WTC11 (cell line): ENCODE measurements at regions not wholly inside any gene's neighbourhood (a gene's known extent, or its start where the extent isn't known, plus 50 kb on each side); places are given as distances from the start of the nearest gene placed in this dataset.

Experiments
- ATF1 ChIP-seq: sonication (generic); formaldehyde crosslinking; IDR thresholded peaks from 2 replicates; pipeline ENCODE4 v1.8.1; 2023; ENCODE audit warnings: mild to moderate bottlenecking, moderate library complexity, missing genetic modification reagents
- CTCF ChIP-seq: fragments of 200-600 bp; IDR thresholded peaks from 2 replicates; pipeline ENCODE4 v1.8.0; 2022; ENCODE audit warnings: antibody characterized with exemption
- ESRRA ChIP-seq: sonication (generic); formaldehyde crosslinking; IDR thresholded peaks from 2 replicates; pipeline ENCODE4 v1.8.1; 2022; ENCODE audit warnings: mild to moderate bottlenecking, missing genetic modification reagents, borderline replicate concordance
- ETV6 ChIP-seq: sonication (generic); formaldehyde crosslinking; IDR thresholded peaks from 2 replicates; pipeline ENCODE4 v1.8.1; 2022; ENCODE audit warnings: mild to moderate bottlenecking, missing genetic modification reagents
- NR2C2 ChIP-seq: sonication (generic); formaldehyde crosslinking; IDR thresholded peaks from 2 replicates; pipeline ENCODE4 v1.8.0; 2022; ENCODE audit warnings: mild to moderate bottlenecking, missing genetic modification reagents
- NR3C1 ChIP-seq: sonication (generic); formaldehyde crosslinking; conservative IDR thresholded peaks from 2 replicates; pipeline ENCODE4 v1.8.1; 2023; ENCODE audit warnings: low read depth, mild to moderate bottlenecking, missing genetic modification reagents
- SMAD3 ChIP-seq: sonication (generic); formaldehyde crosslinking; IDR thresholded peaks from 2 replicates; pipeline ENCODE4 v1.8.0; 2022; ENCODE audit warnings: missing genetic modification reagents, mild to moderate bottlenecking, borderline replicate concordance
- TCF7 ChIP-seq: sonication (generic); formaldehyde crosslinking; IDR thresholded peaks from 2 replicates; pipeline ENCODE4 v1.8.0; 2022; ENCODE audit warnings: mild to moderate bottlenecking, low read depth, missing genetic modification reagents, moderate library complexity
- TP53 ChIP-seq: sonication (generic); formaldehyde crosslinking; IDR thresholded peaks from 2 replicates; pipeline ENCODE4 v1.8.1; 2023; ENCODE audit warnings: mild to moderate bottlenecking, missing genetic modification reagents
- ZNF121 ChIP-seq: sonication (generic); formaldehyde crosslinking; IDR thresholded peaks from 2 replicates; pipeline ENCODE4 v1.8.0; 2023; ENCODE audit warnings: missing genetic modification reagents
- ZNF671 ChIP-seq: fragments of 250-450 bp; sonication (Bioruptor Pico); IDR thresholded peaks from 2 replicates; pipeline ENCODE4 v1.8.0; 2021; ENCODE audit warnings: mild to moderate bottlenecking

GRCh38 chr1:37259019-37259418 lies 215.4 kb upstream of the ZC3H12A start:
- TF ChIP-seq CTCF (no peak), ZNF671 (CRISPR knock-in tag) (no peak), TP53 (CRISPR knock-in tag) (no peak), ETV6 (CRISPR knock-in tag) (no peak), TCF7 (no peak), ZNF121 (CRISPR knock-in tag) (no peak), ATF1 (CRISPR knock-in tag) (no peak), NR2C2 (CRISPR knock-in tag) (no peak), SMAD3 (CRISPR knock-in tag) (no peak), ESRRA (CRISPR knock-in tag) (no peak), NR3C1 (no peak)
